Mesenchymal stem cell (in vitro differentiated cells and primary cell): ENCODE measurements at regions not wholly inside any gene's neighbourhood (a gene's known extent, or its start where the extent isn't known, plus 50 kb on each side); places are given as distances from the start of the nearest gene placed in this dataset.

Experiments used
- DNase-seq: peaks from one replicate; pipeline ENCODE4 v3.0.0-alpha.2; 2013
- H2AFZ ChIP-seq: one replicate; pipeline ENCODE4 v1.6.1; 2013; ENCODE audit warnings: low read depth, mild to moderate bottlenecking, control low read depth, inconsistent platforms, low read length, moderate library complexity
- H2AK5ac ChIP-seq: 2 replicates; pipeline ENCODE4 v1.6.1; 2013; ENCODE audit warnings: low read length, moderate library complexity, mild to moderate bottlenecking, inconsistent platforms; ENCODE audit not compliant: severe bottlenecking
- H2BK120ac ChIP-seq: one replicate; pipeline ENCODE4 v1.6.1; 2013; ENCODE audit warnings: low read depth, mild to moderate bottlenecking, inconsistent platforms, low read length, moderate library complexity
- H2BK12ac ChIP-seq, 2 experiments: one replicate each; pipeline ENCODE4 v1.6.1; 2013; ENCODE audit warnings: inconsistent platforms in 2 of 2, low read length in 2 of 2, mild to moderate bottlenecking in 2 of 2, moderate library complexity in 2 of 2, control low read depth in 1 of 2
- H2BK15ac ChIP-seq: one replicate; pipeline ENCODE4 v1.6.1; 2013; ENCODE audit warnings: mild to moderate bottlenecking, low read depth, inconsistent platforms; ENCODE audit not compliant: poor library complexity, severe bottlenecking
- H2BK5ac ChIP-seq: 2 replicates; pipeline ENCODE4 v1.6.1; 2013; ENCODE audit warnings: low read depth, mild to moderate bottlenecking, low read length, control low read depth, inconsistent platforms; ENCODE audit not compliant: poor library complexity, severe bottlenecking
- H3K14ac ChIP-seq, 2 experiments: one replicate each; pipeline ENCODE4 v1.6.1; 2013; ENCODE audit warnings: inconsistent platforms in 2 of 2, low read length in 2 of 2, control low read depth in 1 of 2, mild to moderate bottlenecking in 1 of 2, moderate library complexity in 1 of 2
- H3K18ac ChIP-seq, 2 experiments: one replicate each; pipeline ENCODE4 v1.6.1; 2013; ENCODE audit warnings: inconsistent platforms in 2 of 2, low read length in 2 of 2, control low read depth in 1 of 2, low read depth in 1 of 2, mild to moderate bottlenecking in 1 of 2
- H3K23ac ChIP-seq, 2 experiments: one replicate each; pipeline ENCODE4 v1.6.1; 2013; ENCODE audit warnings: inconsistent platforms in 2 of 2, low read length in 2 of 2, mild to moderate bottlenecking in 2 of 2, moderate library complexity in 2 of 2, control low read depth in 1 of 2
- H3K27ac ChIP-seq: 2 replicates; pipeline ENCODE4 v1.5.1; 2013; ENCODE audit warnings: mild to moderate bottlenecking, moderate library complexity, low read length, control low read depth, inconsistent platforms; ENCODE audit not compliant: poor library complexity, severe bottlenecking
- H3K27me3 ChIP-seq, 2 experiments: 2 replicates each; pipeline versions ENCODE4 v1.6.1 to v1.7.0; 2013; ENCODE audit warnings: low read length in 2 of 2, mild to moderate bottlenecking in 2 of 2, moderate library complexity in 2 of 2, control low read depth in 1 of 2, inconsistent platforms in 1 of 2; ENCODE audit not compliant: control insufficient read depth in 1 of 2, insufficient read depth in 1 of 2
- H3K36me3 ChIP-seq, 2 experiments: 2 replicates each; pipeline versions ENCODE4 v1.6.1 to v1.7.0; 2013; ENCODE audit warnings: low read length in 2 of 2, control low read depth in 1 of 2, inconsistent platforms in 1 of 2, low read depth in 1 of 2, mild to moderate bottlenecking in 1 of 2; ENCODE audit not compliant: insufficient read depth in 2 of 2, control insufficient read depth in 1 of 2
- H3K4ac ChIP-seq, 2 experiments: one replicate each; pipeline ENCODE4 v1.6.1; 2013; ENCODE audit warnings: inconsistent platforms in 2 of 2, low read length in 2 of 2, mild to moderate bottlenecking in 2 of 2, moderate library complexity in 2 of 2, control low read depth in 1 of 2, low read depth in 1 of 2
- H3K4me1 ChIP-seq: 2 replicates; pipeline ENCODE4 v1.6.1; 2013; ENCODE audit warnings: low read depth, low read length, control low read depth; ENCODE audit not compliant: control insufficient read depth, insufficient read depth
- H3K4me2 ChIP-seq: 2 replicates; pipeline ENCODE4 v1.6.1; 2013; ENCODE audit warnings: low read length, mild to moderate bottlenecking, inconsistent platforms; ENCODE audit not compliant: poor library complexity, severe bottlenecking
- H3K4me3 ChIP-seq, 2 experiments: 2 replicates each; pipeline versions ENCODE4 v1.5.1 to v1.7.0; 2013; ENCODE audit warnings: low read length in 2 of 2, mild to moderate bottlenecking in 2 of 2, control low read depth in 1 of 2, low read depth in 1 of 2; ENCODE audit not compliant: insufficient read depth in 1 of 2
- H3K79me1 ChIP-seq: replicated peaks from 2 replicates; pipeline ENCODE4 v1.6.1; 2013; ENCODE audit warnings: mild to moderate bottlenecking, control low read depth, low read length, inconsistent platforms; ENCODE audit not compliant: poor library complexity, severe bottlenecking
- H3K9ac ChIP-seq: 2 replicates; pipeline ENCODE4 v1.7.0; 2013; ENCODE audit warnings: mild to moderate bottlenecking, low read length, moderate library complexity
- H3K9me3 ChIP-seq: 2 replicates; pipeline ENCODE4 v1.7.0; 2013; ENCODE audit warnings: mild to moderate bottlenecking, low read length; ENCODE audit not compliant: control insufficient read depth
- H4K8ac ChIP-seq: one replicate; pipeline ENCODE4 v1.6.1; 2013; ENCODE audit warnings: inconsistent platforms, mild to moderate bottlenecking, low read length, moderate library complexity
- H4K91ac ChIP-seq: one replicate; pipeline ENCODE4 v1.6.1; 2013; ENCODE audit warnings: mild to moderate bottlenecking, low read length, inconsistent platforms
- WGBS: methylation state at CpG from one replicate; pipeline ENCODE4 v1.1.7; 2013; ENCODE audit warnings: mixed read lengths; 5-methylcytosine and 5-hydroxymethylcytosine counted together

GRCh38 chr1:4212796-4213195 is 312.7 kb upstream of the C1orf174 start:
- WGBS = 73% methylated on average over 5 of the region's 5 CpGs
- Histone ChIP-seq H3K9me3 (peaks cover 6% of the 10 kb centered on the region), H3K27me3 (no peaks in the 10 kb centered on the region), H3K18ac (no peak overlapping the region), H4K8ac (no peak overlapping the region), H3K4ac (no peak overlapping the region), H2BK120ac (no peak overlapping the region), H2BK5ac (no peak overlapping the region), H3K14ac (no peak overlapping the region), H3K79me1 (no peaks in the 10 kb centered on the region), H2AFZ (no peak overlapping the region), H2BK12ac (no peak overlapping the region), H3K36me3 (no peaks in the 10 kb centered on the region), H3K4me1 (no peaks in the 10 kb centered on the region), H2AK5ac (no peak overlapping the region), H4K91ac (no peak overlapping the region), H3K27ac (no peak overlapping the region), H2BK15ac (no peak overlapping the region), H3K23ac (no peak overlapping the region), H3K9ac (no peak overlapping the region), H3K4me3 (no peak overlapping the region), H3K4me2 (no peak overlapping the region)
- no peak for DNase-seq

GRCh38 chr1:4213366-4213973 is 313.4 kb upstream of the C1orf174 start:
- H3K18ac ChIP-seq = no peak overlapping the region
- no peak overlapping the region for H3K9ac ChIP-seq
- H3K4me3 ChIP-seq = no peak overlapping the region
- 76% methylated on average over 17 of the region's 18 CpGs for WGBS
- no peaks in the 10 kb centered on the region for H3K27me3 ChIP-seq
- peaks cover 6% of the 10 kb centered on the region for H3K9me3 ChIP-seq
- no peak for DNase-seq
- H2BK15ac ChIP-seq = no peak overlapping the region
- H4K8ac ChIP-seq = no peak overlapping the region
- H3K4me1 ChIP-seq = no peaks in the 10 kb centered on the region
- no peak overlapping the region for H2AFZ ChIP-seq
- no peak overlapping the region for H2BK120ac ChIP-seq
- H3K4ac ChIP-seq = no peak overlapping the region
- no peak overlapping the region for H2AK5ac ChIP-seq
- no peaks in the 10 kb centered on the region for H3K36me3 ChIP-seq
- no peak overlapping the region for H4K91ac ChIP-seq
- H3K14ac ChIP-seq = no peak overlapping the region
- no peak overlapping the region for H3K23ac ChIP-seq
- no peak overlapping the region for H3K4me2 ChIP-seq
- H3K79me1 ChIP-seq = no peaks in the 10 kb centered on the region
- H3K27ac ChIP-seq = no peak overlapping the region
- no peak overlapping the region for H2BK12ac ChIP-seq
- no peak overlapping the region for H2BK5ac ChIP-seq

GRCh38 chr1:4214826-4215225 is 314.8 kb upstream of the C1orf174 start:
- no peak overlapping the region for H2AFZ ChIP-seq
- no peak overlapping the region for H3K4me2 ChIP-seq
- no peaks in the 10 kb centered on the region for H3K4me1 ChIP-seq
- H2AK5ac ChIP-seq = no peak overlapping the region
- no peak overlapping the region for H3K14ac ChIP-seq
- H4K8ac ChIP-seq = no peak overlapping the region
- no peak overlapping the region for H3K23ac ChIP-seq
- no peak overlapping the region for H3K27ac ChIP-seq
- no peaks in the 10 kb centered on the region for H3K27me3 ChIP-seq
- H3K4me3 ChIP-seq = no peak overlapping the region
- H3K9me3 ChIP-seq = peaks cover 6% of the 10 kb centered on the region
- H2BK12ac ChIP-seq = no peak overlapping the region
- H3K9ac ChIP-seq = no peak overlapping the region
- H2BK15ac ChIP-seq = no peak overlapping the region
- H3K79me1 ChIP-seq = no peaks in the 10 kb centered on the region
- no peak overlapping the region for H2BK120ac ChIP-seq
- no peak overlapping the region for H2BK5ac ChIP-seq
- H3K36me3 ChIP-seq = no peaks in the 10 kb centered on the region
- H3K18ac ChIP-seq = no peak overlapping the region
- WGBS = 94% methylated on average over 12 of the region's 12 CpGs
- no peak overlapping the region for H4K91ac ChIP-seq
- no peak overlapping the region for H3K4ac ChIP-seq
- DNase-seq = no peak

GRCh38 chr1:4215391-4215790 is 315.3 kb upstream of the C1orf174 start:
- DNase-seq = no peak
- WGBS = 78% methylated on average over 7 of the region's 11 CpGs
- H3K14ac ChIP-seq = no peak overlapping the region
- no peaks in the 10 kb centered on the region for H3K4me1 ChIP-seq
- no peaks in the 10 kb centered on the region for H3K79me1 ChIP-seq
- no peak overlapping the region for H2BK15ac ChIP-seq
- H3K4me3 ChIP-seq = no peak overlapping the region
- H2BK12ac ChIP-seq = no peak overlapping the region
- peaks cover 3% of the 10 kb centered on the region for H3K9me3 ChIP-seq
- H2AFZ ChIP-seq = no peak overlapping the region
- H3K27ac ChIP-seq = no peak overlapping the region
- H4K8ac ChIP-seq = no peak overlapping the region
- H2AK5ac ChIP-seq = no peak overlapping the region
- H4K91ac ChIP-seq = no peak overlapping the region
- no peaks in the 10 kb centered on the region for H3K36me3 ChIP-seq
- no peak overlapping the region for H3K9ac ChIP-seq
- H3K27me3 ChIP-seq = no peaks in the 10 kb centered on the region
- H2BK120ac ChIP-seq = no peak overlapping the region
- no peak overlapping the region for H2BK5ac ChIP-seq
- no peak overlapping the region for H3K4me2 ChIP-seq
- H3K23ac ChIP-seq = no peak overlapping the region
- no peak overlapping the region for H3K18ac ChIP-seq
- no peak overlapping the region for H3K4ac ChIP-seq
